GM23338 (cell line): ENCODE measurements at regions not wholly inside any gene's neighbourhood (a gene's known extent, or its start where the extent isn't known, plus 50 kb on each side); places are given as distances from the start of the nearest gene placed in this dataset.

Source experiments
- ATAC-seq: fragments of 200-7000 bp; cut with Tn5 transposase; 3 replicates; pipeline ENCODE4 v1.9.1; 2020
- DNase-seq: peaks from one replicate; pipeline ENCODE4 v3.0.0-alpha.2; 2015; ENCODE audit warnings: low spot score
- H2AFZ ChIP-seq: fragments of 200-600 bp; sonication (generic); 2 replicates; pipeline ENCODE4 v1.8.0; 2016; ENCODE audit warnings: antibody characterized with exemption, mild to moderate bottlenecking, moderate library complexity
- H3F3A ChIP-seq: fragments of 200-600 bp; sonication (generic); replicated peaks from 2 replicates; pipeline ENCODE4 v1.8.0; 2017; ENCODE audit warnings: antibody characterized with exemption, mixed run types, low read depth
- H3K27ac ChIP-seq: fragments of 200-600 bp; sonication (generic); 2 replicates; pipeline ENCODE4 v1.6.1; 2016; ENCODE audit warnings: low read depth
- H3K27me3 ChIP-seq: fragments of 200-600 bp; sonication (generic); 2 replicates; pipeline ENCODE4 v1.8.0; 2016; ENCODE audit warnings: mild to moderate bottlenecking, mixed run types, moderate library complexity; ENCODE audit not compliant: insufficient read depth
- H3K36me3 ChIP-seq: fragments of 200-600 bp; sonication (generic); 2 replicates; pipeline ENCODE4 v1.8.0; 2016; ENCODE audit warnings: mild to moderate bottlenecking; ENCODE audit not compliant: insufficient read depth
- H3K4me1 ChIP-seq: fragments of 200-600 bp; sonication (generic); 2 replicates; pipeline ENCODE4 v1.8.0; 2016; ENCODE audit warnings: mild to moderate bottlenecking, moderate library complexity; ENCODE audit not compliant: insufficient read depth
- H3K4me2 ChIP-seq: fragments of 200-600 bp; sonication (generic); 2 replicates; pipeline ENCODE4 v1.7.1; 2017; ENCODE audit warnings: mixed run types
- H3K4me3 ChIP-seq: fragments of 200-600 bp; sonication (generic); 2 replicates; pipeline ENCODE4 v1.6.1; 2016; ENCODE audit warnings: mixed run types
- H3K79me2 ChIP-seq: fragments of 200-600 bp; sonication (generic); replicated peaks from 2 replicates; pipeline ENCODE4 v1.8.0; 2017; ENCODE audit warnings: mild to moderate bottlenecking; ENCODE audit not compliant: insufficient read depth
- H3K9me2 ChIP-seq: fragments of 200-600 bp; sonication (generic); 2 replicates; pipeline ENCODE4 v1.8.0; 2017; ENCODE audit not compliant: insufficient read depth
- H4K20me1 ChIP-seq: fragments of 200-600 bp; sonication (generic); replicated peaks from 2 replicates; pipeline ENCODE4 v1.8.0; 2017; ENCODE audit warnings: mild to moderate bottlenecking; ENCODE audit not compliant: insufficient read depth
- H3K27ac Mint-ChIP-seq: 2 replicates; pipeline ENCODE4 v1.8.0; 2020; ENCODE audit warnings: inconsistent platforms, mild to moderate bottlenecking, moderate library complexity, mixed read lengths
- H3K27me3 Mint-ChIP-seq: 3 replicates; pipeline ENCODE4 v1.8.0; 2022; ENCODE audit warnings: low read depth, mild to moderate bottlenecking, moderate library complexity, mixed read lengths, inconsistent platforms; ENCODE audit not compliant: insufficient read depth, poor library complexity
- H3K36me3 Mint-ChIP-seq: 3 replicates; pipeline ENCODE4 v1.8.0; 2021; ENCODE audit warnings: low read depth, mild to moderate bottlenecking, inconsistent platforms, moderate library complexity, mixed read lengths
- H3K4me1 Mint-ChIP-seq: 3 replicates; pipeline ENCODE4 v1.8.0; 2020; ENCODE audit warnings: mild to moderate bottlenecking, inconsistent platforms, mixed read lengths
- H3K4me3 Mint-ChIP-seq: 3 replicates; pipeline ENCODE4 v1.8.0; 2021; ENCODE audit warnings: moderate library complexity, mild to moderate bottlenecking, inconsistent platforms, mixed read lengths
- H3K9me3 Mint-ChIP-seq: 3 replicates; pipeline ENCODE4 v1.8.0; 2020; ENCODE audit warnings: moderate library complexity, mild to moderate bottlenecking, inconsistent platforms, mixed read lengths
- CREB1 ChIP-seq: fragments of 250-450 bp; sonication (Bioruptor Pico); IDR thresholded peaks from 2 replicates; pipeline ENCODE4 v1.5.0; 2020; ENCODE audit warnings: low read depth, mild to moderate bottlenecking, moderate library complexity
- CTCF ChIP-seq, 2 experiments: fragments of 200-600 bp in 1 of 2; sonication (generic) in 1 of 2; conservative IDR thresholded peaks; 2 replicates each; pipeline versions ENCODE4 v1.5.1 to v1.6.1; 2016 to 2017; ENCODE audit warnings: antibody characterized with exemption in 2 of 2, low read depth in 2 of 2, mild to moderate bottlenecking in 2 of 2, moderate library complexity in 1 of 2
- ETS1 ChIP-seq: IDR thresholded peaks from 2 replicates; pipeline ENCODE4 v1.6.1; 2016; ENCODE audit warnings: antibody characterized with exemption
- EZH2 ChIP-seq: fragments of 200-600 bp; sonication (generic); IDR thresholded peaks from one replicate; pipeline ENCODE4 v1.8.0; 2017; ENCODE audit warnings: antibody characterized with exemption, mild to moderate bottlenecking, low read depth; ENCODE audit not compliant: unreplicated experiment
- EZH2phosphoT487 ChIP-seq: fragments of 200-600 bp; sonication (generic); IDR thresholded peaks from one replicate; pipeline ENCODE4 v1.8.1; 2018; ENCODE audit warnings: antibody characterized with exemption; ENCODE audit not compliant: unreplicated experiment
- JUNB ChIP-seq: IDR thresholded peaks from one replicate; pipeline ENCODE4 v1.6.1; 2016; ENCODE audit warnings: antibody characterized with exemption; ENCODE audit not compliant: unreplicated experiment
- NANOG ChIP-seq: IDR thresholded peaks from 2 replicates; pipeline ENCODE4 v1.6.1; 2016; ENCODE audit warnings: antibody characterized with exemption, borderline replicate concordance
- POLR2AphosphoS5 ChIP-seq: IDR thresholded peaks from 2 replicates; pipeline ENCODE4 v1.6.1; 2016; ENCODE audit warnings: antibody characterized with exemption, low read depth
- REST ChIP-seq: IDR thresholded peaks from one replicate; pipeline ENCODE4 v1.6.1; 2018; ENCODE audit warnings: antibody characterized with exemption; ENCODE audit not compliant: unreplicated experiment
- STAT1 ChIP-seq: IDR thresholded peaks from one replicate; pipeline ENCODE4 v1.6.1; 2016; ENCODE audit warnings: antibody characterized with exemption; ENCODE audit not compliant: unreplicated experiment
- ZNF114 ChIP-seq: fragments of 250-450 bp; sonication (Bioruptor Pico); IDR thresholded peaks from 2 replicates; pipeline ENCODE4 v1.5.0; 2020; ENCODE audit warnings: mild to moderate bottlenecking, moderate library complexity
- ZNF331 ChIP-seq: fragments of 250-450 bp; sonication (Bioruptor Pico); IDR thresholded peaks from 2 replicates; pipeline ENCODE4 v1.5.0; 2020; ENCODE audit warnings: low read depth, mild to moderate bottlenecking, moderate library complexity
- ZNF462 ChIP-seq: fragments of 250-450 bp; sonication (Bioruptor Pico); IDR thresholded peaks from 2 replicates; pipeline ENCODE4 v1.5.0; 2020; ENCODE audit warnings: mild to moderate bottlenecking, moderate library complexity

- ATAC-seq (no peak), DNase-seq (no peak)
- Mint-ChIP-seq H3K27me3 (no peaks in the 10 kb centered on the region), H3K9me3 (peaks cover 4% of the 10 kb centered on the region; the same call in 1 of the 3 replicates), H3K4me1 (no peaks in the 10 kb centered on the region; the same call in 2 of the 3 replicates), H3K4me3 (no peak overlapping the region), H3K27ac (no peak overlapping the region), H3K36me3 (no peaks in the 10 kb centered on the region; the same call in 2 of the 3 replicates)
- no peaks in the 10 kb centered on the region for H3K79me2 ChIP-seq
- no peaks in the 10 kb centered on the region for H4K20me1 ChIP-seq
- H3F3A ChIP-seq = no peaks in the 10 kb centered on the region
- H3K27ac ChIP-seq = no peak overlapping the region
- no peaks in the 10 kb centered on the region for H3K27me3 ChIP-seq
- H3K4me3 ChIP-seq = no peak overlapping the region
- H3K9me2 ChIP-seq = no peaks in the 10 kb centered on the region
- H3K4me2 ChIP-seq = no peak overlapping the region
- no peak for TF ChIP-seq CTCF (conservative IDR thresholded peaks at IDR 0.05; ENCODE audit: low read depth in 2 of 2)
- TF ChIP-seq EZH2 = no peak
- TF ChIP-seq CREB1 (CRISPR knock-in tag) = no peak
- TF ChIP-seq ETS1 = no peak
- TF ChIP-seq ZNF114 (CRISPR knock-in tag) = no peak
- no peak for TF ChIP-seq EZH2phosphoT487
- no peak for TF ChIP-seq REST
- TF ChIP-seq POLR2AphosphoS5 = no peak
- TF ChIP-seq STAT1 = no peak
- no peak for TF ChIP-seq ZNF331 (CRISPR knock-in tag)
- no peak for TF ChIP-seq NANOG
- TF ChIP-seq JUNB = no peak
- no peak for TF ChIP-seq ZNF462 (CRISPR knock-in tag)
- no peak overlapping the region for H2AFZ ChIP-seq
- H3K36me3 ChIP-seq = no peaks in the 10 kb centered on the region
- no peaks in the 10 kb centered on the region for H3K4me1 ChIP-seq
Observed at GRCh38 chr9:16068476-16068875, 515.6 kb downstream of the CCDC171 start.
